Heart right ventricle (tissue), 16 donors: ENCODE measurements at regions not wholly inside any gene's neighbourhood (a gene's known extent, or its start where the extent isn't known, plus 50 kb on each side); places are given as distances from the start of the nearest gene placed in this dataset.
A peak's percentile ranks its signal among the peaks of the same experiment; 100 is the strongest.

Experiments
- ATAC-seq, 8 donors: fragments of 200-7000 bp; cut with Tn5 transposase; one replicate each; pipeline ENCODE4 v1.9.1; 2020; ENCODE audit warnings: mild to moderate bottlenecking in 8 of 8, moderate library complexity in 8 of 8, moderate number of reproducible peaks in 1 of 8
- DNase-seq, 2 donors: peaks; one replicate each; pipeline ENCODE4 v3.0.0-alpha.2; 2020
- H3K27ac ChIP-seq, 10 donors: fragments of 200-600 bp; sonication (generic) in 2 of 10; one replicate each; pipeline versions ENCODE4 v1.5.0 to v1.8.0; 2020 to 2022; ENCODE audit warnings: mild to moderate bottlenecking in 3 of 10
- H3K27me3 ChIP-seq, 7 donors: fragments of 200-600 bp; one replicate each; pipeline ENCODE4 v1.8.0; 2021 to 2022; ENCODE audit warnings: mild to moderate bottlenecking in 2 of 7
- H3K36me3 ChIP-seq, 9 donors: fragments of 200-600 bp; sonication (generic) in 1 of 9; one replicate each; pipeline versions ENCODE4 v1.5.0 to v1.8.0; 2020 to 2022; ENCODE audit warnings: mild to moderate bottlenecking in 2 of 9
- H3K4me1 ChIP-seq, 9 donors: fragments of 200-600 bp; sonication (generic) in 1 of 9; one replicate each; pipeline versions ENCODE4 v1.5.0 to v1.8.0; 2020 to 2022; ENCODE audit warnings: mild to moderate bottlenecking in 4 of 9
- H3K4me3 ChIP-seq, 10 donors: fragments of 200-600 bp; sonication (generic) in 2 of 10; one replicate each; pipeline versions ENCODE4 v1.5.0 to v1.8.0; 2020 to 2022; ENCODE audit warnings: mild to moderate bottlenecking in 7 of 10, moderate library complexity in 2 of 10
- H3K9me3 ChIP-seq, 11 donors: fragments of 200-600 bp in 10 of 11; sonication (generic) in 2 of 11; one replicate each; pipeline versions ENCODE4 v1.5.0 to v1.8.0; 2013 to 2022; ENCODE audit warnings: mild to moderate bottlenecking in 2 of 11, control low read depth in 1 of 11, moderate library complexity in 1 of 11
- WGBS, 2 donors: extraction: QIAGEN DNeasy Blood & Tissue Kit; methylation state at CpG; one replicate each; pipeline ENCODE4 v1.1.7; 2013; ENCODE audit warnings: inconsistent platforms in 1 of 2; 5-methylcytosine and 5-hydroxymethylcytosine counted together
- intact Hi-C, 10 donors: fragments of 100-400 bp; cut with DNase I; formaldehyde crosslinking; loops; one replicate each; pipeline versions ENCODE4 v1.11.1 to v1.14.2; 2022
- TF ChIP-seq, protein P1 (sequence below), 9 donors: fragments of 200-600 bp; sonication (generic) in 2 of 9; IDR thresholded peaks; one replicate each; pipeline versions ENCODE4 v1.5.0 to v1.8.0; 2021 to 2022; ENCODE audit warnings: antibody characterized with exemption in 9 of 9, mild to moderate bottlenecking in 5 of 9, moderate library complexity in 1 of 9
- donor health status: Arrhythmogenic right ventricular cardiomyopathy.
- donor health status: ischemic (EF 13 %, LVEDD 7.1; RV severe dilation, severe dysfunction).
- donor health status: healthy with polysubstance abuse.
- donor health status: DM: no; HTN: yes; CAD: no.
- donor health status: DM: no; HTN: no; CAD: no.
- donor health status: ischemic (EF 25% LVEDD 6.9; RV normal size, moderate dysfunction).
- donor health status: ischemic (EF 25% LVEDD 5.7; RV mildly dilated, moderate dysfunction).
- donor health status: healthy.
- donor health status: DM: yes; HTN: yes; CAD: no.
- donor health status: Ischemic cardiomyopathy.
- donor health status: ischemic (EF 35%, LVEDD 5.7; RV mildly dilated, moderate dysfunction).
- donor health status: nonischemic (EF 11% LVEDD 7.7; RV severe dilation, severe dysfunction).
- donor health status: DM: yes; HTN: yes; CAD: no.
- donor health status: PGD.
- donor health status: ischemic (EF 29% LVEDD 5.4; RV normal size, mild dysfunction).
- donor health status: nonischemic (EF 23%, LVEDD 6.1; RV moderate dilation, normal function).

DNA sequence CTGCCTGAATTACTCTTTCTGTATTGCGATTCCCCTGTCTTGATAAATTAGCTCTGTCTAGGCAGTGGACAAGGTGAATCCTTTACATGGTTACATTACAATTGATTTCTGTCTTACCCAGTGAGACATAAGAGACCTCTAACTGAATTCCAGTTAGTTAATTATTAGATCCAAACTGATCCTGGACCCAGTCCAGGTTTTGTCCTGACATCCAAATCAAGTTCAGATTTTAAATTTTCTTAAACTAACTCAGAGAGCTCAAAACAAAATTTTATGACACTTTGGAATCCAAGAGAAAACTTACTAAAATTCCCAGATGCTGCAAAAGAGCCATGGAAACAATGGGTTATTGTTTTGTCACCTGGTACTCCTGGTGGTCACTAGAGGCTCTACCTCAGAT is 2166.6 kb downstream of the TP53TG3F start:
- H3K9me3 ChIP-seq, result peaks cover 0 to 64% (median 0%) of the 10 kb centered on the region in 11 donors
- H3K27ac ChIP-seq, result no peak overlapping the region
- H3K4me1 ChIP-seq, result no peaks in the 10 kb centered on the region
- TF ChIP-seq, protein P1, sequence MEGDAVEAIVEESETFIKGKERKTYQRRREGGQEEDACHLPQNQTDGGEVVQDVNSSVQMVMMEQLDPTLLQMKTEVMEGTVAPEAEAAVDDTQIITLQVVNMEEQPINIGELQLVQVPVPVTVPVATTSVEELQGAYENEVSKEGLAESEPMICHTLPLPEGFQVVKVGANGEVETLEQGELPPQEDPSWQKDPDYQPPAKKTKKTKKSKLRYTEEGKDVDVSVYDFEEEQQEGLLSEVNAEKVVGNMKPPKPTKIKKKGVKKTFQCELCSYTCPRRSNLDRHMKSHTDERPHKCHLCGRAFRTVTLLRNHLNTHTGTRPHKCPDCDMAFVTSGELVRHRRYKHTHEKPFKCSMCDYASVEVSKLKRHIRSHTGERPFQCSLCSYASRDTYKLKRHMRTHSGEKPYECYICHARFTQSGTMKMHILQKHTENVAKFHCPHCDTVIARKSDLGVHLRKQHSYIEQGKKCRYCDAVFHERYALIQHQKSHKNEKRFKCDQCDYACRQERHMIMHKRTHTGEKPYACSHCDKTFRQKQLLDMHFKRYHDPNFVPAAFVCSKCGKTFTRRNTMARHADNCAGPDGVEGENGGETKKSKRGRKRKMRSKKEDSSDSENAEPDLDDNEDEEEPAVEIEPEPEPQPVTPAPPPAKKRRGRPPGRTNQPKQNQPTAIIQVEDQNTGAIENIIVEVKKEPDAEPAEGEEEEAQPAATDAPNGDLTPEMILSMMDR (IDR thresholded peaks at IDR 0.05), result no peak
- intact Hi-C loops, result no loop called here
- WGBS, 2 donors, result 59 to 73% methylated on average over 1 of the region's 1 CpG
- no peak for ATAC-seq
- no peaks in the 10 kb centered on the region for H3K36me3 ChIP-seq
- DNase-seq, result no peak
- H3K4me3 ChIP-seq, result no peak overlapping the region
- H3K27me3 ChIP-seq, result no peaks in the 10 kb centered on the region

DNA sequence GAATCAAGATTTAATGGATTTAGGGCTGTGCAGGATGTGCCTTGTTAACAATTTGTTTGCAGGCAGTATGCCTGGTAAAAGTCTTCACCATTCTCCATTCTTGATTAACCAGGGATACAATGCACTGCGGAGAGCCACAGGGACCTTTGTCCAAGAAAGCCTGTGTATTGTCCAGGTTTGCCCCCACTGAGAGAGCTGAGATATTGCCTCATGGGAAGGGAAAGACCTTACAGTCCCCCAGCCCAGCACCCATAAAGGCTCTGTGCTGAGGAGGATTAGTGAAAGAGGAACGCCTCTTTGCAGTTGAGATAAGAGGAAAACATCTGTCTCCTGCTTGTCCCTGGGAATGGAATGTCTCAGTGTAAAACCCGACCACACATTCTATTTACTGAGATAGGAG is 2169.6 kb downstream of the TP53TG3F start:
- H3K36me3 ChIP-seq, result no peaks in the 10 kb centered on the region
- no peak overlapping the region for H3K27ac ChIP-seq
- DNase-seq, result no peak
- H3K4me1 ChIP-seq, result no peaks in the 10 kb centered on the region
- WGBS, 2 donors, result 60 to 65% methylated on average over 3 of the region's 3 CpGs
- no peak for ATAC-seq
- peaks cover 0 to 52% (median 0%) of the 10 kb centered on the region in 11 donors for H3K9me3 ChIP-seq
- intact Hi-C loops, result no loop called here
- no peak overlapping the region for H3K4me3 ChIP-seq
- TF ChIP-seq, protein P1 (IDR thresholded peaks at IDR 0.05), result no peak
- H3K27me3 ChIP-seq, result no peaks in the 10 kb centered on the region

DNA sequence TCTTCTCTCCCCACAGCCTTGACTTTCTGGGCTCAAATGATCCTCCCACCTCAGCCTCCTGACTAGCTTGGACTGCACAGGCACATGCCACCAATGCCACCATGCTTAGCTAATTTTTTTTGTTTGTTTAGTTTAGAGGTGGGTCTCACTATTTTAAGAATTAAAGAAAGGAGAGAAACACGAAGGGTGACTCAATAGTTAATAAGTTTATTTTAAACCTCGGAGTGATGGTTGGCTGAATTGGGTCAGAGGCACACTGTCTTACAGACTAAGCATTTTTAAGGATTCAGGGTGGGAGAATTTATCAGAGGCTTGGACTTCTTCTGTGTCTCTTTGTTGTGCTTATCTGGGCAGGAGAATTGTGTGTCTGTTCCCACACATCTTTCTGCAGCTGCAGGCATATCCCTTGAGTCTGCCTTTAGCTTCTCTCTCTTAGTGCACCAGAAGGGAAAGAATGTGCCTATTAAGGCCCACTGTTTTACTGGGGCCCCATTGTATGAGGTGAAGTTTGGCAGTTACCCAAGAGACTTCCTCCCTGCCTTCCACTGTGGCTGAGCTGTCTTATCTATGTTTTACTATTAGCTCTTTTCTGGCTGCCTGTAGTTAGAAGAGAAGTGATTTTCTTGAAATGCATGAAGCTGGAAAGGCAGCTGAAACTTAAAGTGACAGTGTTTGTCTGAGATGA is 2172.0 kb downstream of the TP53TG3F start:
- H3K9me3 ChIP-seq, result peaks cover 0 to 29% (median 0%) of the 10 kb centered on the region in 11 donors
- TF ChIP-seq, protein P1 (IDR thresholded peaks at IDR 0.05), result no peak
- H3K27ac ChIP-seq, result no peak overlapping the region
- DNase-seq (peak in 1 of 2 donors; percentile 6), ATAC-seq (peak in 1 of 8 donors; percentile 28)
- no peaks in the 10 kb centered on the region for H3K36me3 ChIP-seq
- no peaks in the 10 kb centered on the region for H3K27me3 ChIP-seq
- H3K4me3 ChIP-seq, result no peak overlapping the region
- WGBS, 2 donors, result 26 to 28% methylated on average over 2 of the region's 2 CpGs
- intact Hi-C loops, result no loop called here
- H3K4me1 ChIP-seq, result no peaks in the 10 kb centered on the region

DNA sequence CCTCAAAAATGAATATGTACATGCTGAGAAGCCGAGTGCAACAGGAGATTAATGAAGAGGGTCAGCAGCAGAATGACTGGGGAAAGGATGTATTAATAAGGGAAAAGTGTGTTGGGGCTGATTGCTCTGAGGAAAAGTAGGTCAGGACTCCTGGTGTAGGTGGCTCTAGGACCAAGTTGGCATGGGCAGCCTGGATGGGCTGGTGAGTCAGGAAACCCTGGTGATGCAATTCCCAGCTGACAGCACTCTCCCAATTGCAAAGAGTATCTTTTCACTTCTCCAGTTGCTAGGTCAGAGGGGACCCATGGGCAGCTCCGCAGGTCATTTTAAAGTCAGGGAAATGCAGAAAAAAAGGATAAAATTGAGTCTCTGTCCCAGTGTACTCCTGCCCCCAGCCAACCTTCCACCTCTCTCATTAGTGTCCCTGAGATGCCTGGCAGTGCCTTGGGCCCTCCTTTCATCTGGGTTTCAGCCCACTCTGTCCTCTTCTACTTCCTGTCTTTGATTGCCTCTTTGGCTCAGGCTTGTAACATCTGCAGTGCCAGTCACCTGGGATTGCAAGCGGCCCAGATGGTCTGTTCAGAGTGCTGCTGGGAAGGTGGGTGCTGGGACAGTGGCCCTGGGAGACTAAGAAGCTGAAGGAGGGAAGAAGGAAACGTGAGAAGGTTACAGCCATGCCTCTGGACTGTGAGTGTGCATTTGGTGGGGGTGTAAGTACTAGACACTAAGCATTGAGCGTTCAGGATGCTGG is 2177.2 kb downstream of the TP53TG3F start:
- intact Hi-C loops, result no loop called here

More for the DNA sequence above, 2177.2 kb downstream of the TP53TG3F start:
- 47 to 54% methylated on average over 5 of the region's 5 CpGs for WGBS, 2 donors
- H3K9me3 ChIP-seq, result peaks cover 0 to 11% (median 0%) of the 10 kb centered on the region in 11 donors
- no peak overlapping the region for H3K4me3 ChIP-seq
- TF ChIP-seq, protein P1 (IDR thresholded peaks at IDR 0.05), result no peak
- no peaks in the 10 kb centered on the region for H3K4me1 ChIP-seq
- no peaks in the 10 kb centered on the region for H3K27me3 ChIP-seq
- ATAC-seq (no peak), DNase-seq (no peak)
- no peaks in the 10 kb centered on the region for H3K36me3 ChIP-seq
- H3K27ac ChIP-seq, result no peak overlapping the region
